ENCODE measurements at regions not wholly inside any gene's neighbourhood (a gene's known extent, or its start where the extent isn't known, plus 50 kb on each side); places are given as distances from the start of the nearest gene placed in this dataset.

- H3K36me3 ChIP-seq (ENCODE audit: control insufficient read depth, insufficient read depth, low read length) = no peaks in the 10 kb centered on the region
- H3K27ac ChIP-seq (ENCODE audit: low read depth, low read length) = no peak overlapping the region
- Mint-ChIP-seq H3K27ac (no peak overlapping the region), H3K36me3 (ENCODE audit: low read depth) (no peaks in the 10 kb centered on the region), H3K27me3 (ENCODE audit: insufficient read depth) (no peaks in the 10 kb centered on the region), H3K4me1 (peaks cover 11% of the 10 kb centered on the region), H3K9me3 (no peaks in the 10 kb centered on the region), H3K4me3 (no peak overlapping the region)
- TF ChIP-seq, protein P1, sequence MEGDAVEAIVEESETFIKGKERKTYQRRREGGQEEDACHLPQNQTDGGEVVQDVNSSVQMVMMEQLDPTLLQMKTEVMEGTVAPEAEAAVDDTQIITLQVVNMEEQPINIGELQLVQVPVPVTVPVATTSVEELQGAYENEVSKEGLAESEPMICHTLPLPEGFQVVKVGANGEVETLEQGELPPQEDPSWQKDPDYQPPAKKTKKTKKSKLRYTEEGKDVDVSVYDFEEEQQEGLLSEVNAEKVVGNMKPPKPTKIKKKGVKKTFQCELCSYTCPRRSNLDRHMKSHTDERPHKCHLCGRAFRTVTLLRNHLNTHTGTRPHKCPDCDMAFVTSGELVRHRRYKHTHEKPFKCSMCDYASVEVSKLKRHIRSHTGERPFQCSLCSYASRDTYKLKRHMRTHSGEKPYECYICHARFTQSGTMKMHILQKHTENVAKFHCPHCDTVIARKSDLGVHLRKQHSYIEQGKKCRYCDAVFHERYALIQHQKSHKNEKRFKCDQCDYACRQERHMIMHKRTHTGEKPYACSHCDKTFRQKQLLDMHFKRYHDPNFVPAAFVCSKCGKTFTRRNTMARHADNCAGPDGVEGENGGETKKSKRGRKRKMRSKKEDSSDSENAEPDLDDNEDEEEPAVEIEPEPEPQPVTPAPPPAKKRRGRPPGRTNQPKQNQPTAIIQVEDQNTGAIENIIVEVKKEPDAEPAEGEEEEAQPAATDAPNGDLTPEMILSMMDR (conservative IDR thresholded peaks at IDR 0.05) = no peak
- H3K9me3 ChIP-seq (ENCODE audit: control insufficient read depth, low read length) = no peaks in the 10 kb centered on the region
- 87 to 100% methylated on average over 1 to 5 of the region's 5 CpGs for WGBS, 2 experiments (ENCODE audit: insufficient coverage in 1 of 2, insufficient read length in 1 of 2)
- H3K27me3 ChIP-seq (ENCODE audit: control insufficient read depth, insufficient read depth, low read length, poor library complexity, severe bottlenecking) = no peaks in the 10 kb centered on the region
- peak; percentile 12 for DNase-seq
- no peak overlapping the region for H3K9ac ChIP-seq (ENCODE audit: extremely low read depth, low read length, poor library complexity, severe bottlenecking)
- H3K4me3 ChIP-seq (ENCODE audit: low read length) = no peak overlapping the region
- peaks cover 4% of the 10 kb centered on the region for H3K4me1 ChIP-seq (ENCODE audit: control insufficient read depth, insufficient read depth, low read length)
Observed at GRCh38 chr1:30634507-30634906, 88.9 kb downstream of the MATN1 start.

- Histone ChIP-seq H3K9me3 (ENCODE audit: control insufficient read depth, low read length) (no peaks in the 10 kb centered on the region), H3K27me3 (ENCODE audit: control insufficient read depth, insufficient read depth, low read length, poor library complexity, severe bottlenecking) (no peaks in the 10 kb centered on the region), H3K27ac (ENCODE audit: low read depth, low read length) (no peak overlapping the region), H3K9ac (ENCODE audit: extremely low read depth, low read length, poor library complexity, severe bottlenecking) (no peak overlapping the region), H3K4me1 (ENCODE audit: control insufficient read depth, insufficient read depth, low read length) (no peaks in the 10 kb centered on the region), H3K4me3 (ENCODE audit: low read length) (no peak overlapping the region), H3K36me3 (ENCODE audit: control insufficient read depth, insufficient read depth, low read length) (no peaks in the 10 kb centered on the region)
- Mint-ChIP-seq H3K27me3 (ENCODE audit: insufficient read depth) (peaks cover 4% of the 10 kb centered on the region), H3K9me3 (no peaks in the 10 kb centered on the region), H3K27ac (no peak overlapping the region), H3K4me3 (no peak overlapping the region), H3K36me3 (ENCODE audit: low read depth) (no peaks in the 10 kb centered on the region), H3K4me1 (no peaks in the 10 kb centered on the region)
- DNase-seq = peak; percentile 16
- TF ChIP-seq, protein P1 (conservative IDR thresholded peaks at IDR 0.05) = no peak
- WGBS, 2 experiments (ENCODE audit: insufficient coverage in 1 of 2, insufficient read length in 1 of 2) = 83 to 94% methylated on average over 2 to 4 of the region's 4 CpGs
Observed at GRCh38 chr1:30633294-30633693, 90.1 kb downstream of the MATN1 start.

- peak; percentile 24 for DNase-seq
- Histone ChIP-seq H3K27me3 (ENCODE audit: control insufficient read depth, insufficient read depth, low read length, poor library complexity, severe bottlenecking) (no peaks in the 10 kb centered on the region), H3K9me3 (ENCODE audit: control insufficient read depth, low read length) (peaks cover 6% of the 10 kb centered on the region), H3K9ac (ENCODE audit: extremely low read depth, low read length, poor library complexity, severe bottlenecking) (no peak overlapping the region), H3K27ac (ENCODE audit: low read depth, low read length) (no peak overlapping the region), H3K36me3 (ENCODE audit: control insufficient read depth, insufficient read depth, low read length) (no peaks in the 10 kb centered on the region), H3K4me3 (ENCODE audit: low read length) (no peak overlapping the region), H3K4me1 (ENCODE audit: control insufficient read depth, insufficient read depth, low read length) (no peaks in the 10 kb centered on the region)
- Mint-ChIP-seq H3K27ac (no peak overlapping the region), H3K9me3 (peaks cover 5% of the 10 kb centered on the region), H3K36me3 (ENCODE audit: low read depth) (no peaks in the 10 kb centered on the region), H3K4me3 (no peak overlapping the region), H3K27me3 (ENCODE audit: insufficient read depth) (peaks cover 7% of the 10 kb centered on the region), H3K4me1 (no peaks in the 10 kb centered on the region)
- WGBS, 2 experiments (ENCODE audit: insufficient coverage in 1 of 2, insufficient read length in 1 of 2) = 90 to 98% methylated on average over 7 of the region's 7 CpGs
- TF ChIP-seq, protein P1 (conservative IDR thresholded peaks at IDR 0.05) = no peak
Observed at GRCh38 chr1:30632481-30632880, 90.9 kb downstream of the MATN1 start.

Data from endodermal cell (in vitro differentiated cells).